ENCODE measurements at regions not wholly inside any gene's neighbourhood (a gene's known extent, or its start where the extent isn't known, plus 50 kb on each side); places are given as distances from the start of the nearest gene placed in this dataset.

GRCh38 chr6:118367314-118367713, 180.8 kb upstream of the PLN start:
- H3K9me3 ChIP-seq (ENCODE audit: low read depth, low read length, poor library complexity, severe bottlenecking), result no peaks in the 10 kb centered on the region
- no peak for DNase-seq (ENCODE audit: low spot score)
- BruUV-seq (replicated peaks), result no TSS peak
- peaks cover 4% of the 10 kb centered on the region for H3K27me3 ChIP-seq (replicated peaks; ENCODE audit: insufficient read depth, low read depth, low read length, poor library complexity)
- no peak overlapping the region for H3K4me3 ChIP-seq (ENCODE audit: low read depth, low read length, poor library complexity, severe bottlenecking)
- TF ChIP-seq CTCF (conservative IDR thresholded peaks at IDR 0.05; ENCODE audit: low read depth, low read length), result no peak
- TF ChIP-seq EZH2 (IDR thresholded peaks at IDR 0.05; ENCODE audit: borderline replicate concordance, low read depth, low read length, poor library complexity, severe bottlenecking), result no peak
- no peaks in the 10 kb centered on the region for H3K4me1 ChIP-seq (ENCODE audit: insufficient read depth, low read length, poor library complexity, severe bottlenecking)
- no peaks in the 10 kb centered on the region for H3K36me3 ChIP-seq (ENCODE audit: insufficient read depth, low read length, poor library complexity, severe bottlenecking)
- intact Hi-C loops (cut with micrococcal nuclease; ENCODE audit: unreplicated experiment), result no loop called here
- CTCF ChIA-PET, result no interaction called here
- POLR2A ChIA-PET (ENCODE audit: low non-redundant PET), result no interaction called here
- H3K27ac ChIP-seq (ENCODE audit: low read depth, low read length, poor library complexity, severe bottlenecking), result no peak overlapping the region

GRCh38 chr6:118370722-118371121, 177.4 kb upstream of the PLN start:
- Histone ChIP-seq H3K4me1 (ENCODE audit: insufficient read depth, low read length, poor library complexity, severe bottlenecking) (no peaks in the 10 kb centered on the region), H3K27ac (ENCODE audit: low read depth, low read length, poor library complexity, severe bottlenecking) (no peak overlapping the region), H3K9me3 (ENCODE audit: low read depth, low read length, poor library complexity, severe bottlenecking) (no peaks in the 10 kb centered on the region), H3K4me3 (ENCODE audit: low read depth, low read length, poor library complexity, severe bottlenecking) (no peak overlapping the region), H3K27me3 (replicated peaks; ENCODE audit: insufficient read depth, low read depth, low read length, poor library complexity) (peaks cover 12% of the 10 kb centered on the region), H3K36me3 (ENCODE audit: insufficient read depth, low read length, poor library complexity, severe bottlenecking) (no peaks in the 10 kb centered on the region)
- DNase-seq (ENCODE audit: low spot score), result no peak
- intact Hi-C loops (cut with micrococcal nuclease; ENCODE audit: unreplicated experiment), result no loop called here
- TF ChIP-seq EZH2 (IDR thresholded peaks at IDR 0.05; ENCODE audit: borderline replicate concordance, low read depth, low read length, poor library complexity, severe bottlenecking) (no peak), CTCF (conservative IDR thresholded peaks at IDR 0.05; ENCODE audit: low read depth, low read length) (no peak)
- BruUV-seq (replicated peaks), result no TSS peak
- CTCF ChIA-PET, result no interaction called here
- POLR2A ChIA-PET (ENCODE audit: low non-redundant PET), result no interaction called here

DNA sequence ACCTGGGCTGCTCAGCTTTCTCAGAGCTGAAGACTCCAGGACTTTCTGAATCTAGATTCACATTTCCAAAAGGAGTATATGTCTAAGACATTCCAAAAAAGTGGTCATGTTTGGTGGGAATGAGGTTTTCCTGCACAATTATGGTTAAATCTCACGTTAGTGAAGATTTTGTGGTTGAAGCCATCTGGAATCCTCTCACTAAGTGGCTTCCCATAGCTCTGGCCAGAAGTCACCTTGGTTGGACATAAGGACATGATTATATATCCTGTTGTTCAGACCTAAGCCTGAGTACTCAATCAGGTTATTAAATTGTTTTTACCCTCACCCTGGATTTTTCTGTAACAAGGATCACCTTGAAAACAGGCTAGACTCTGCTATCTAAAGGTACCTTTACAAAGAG, 176.1 kb upstream of the PLN start:
- Histone ChIP-seq H3K27ac (ENCODE audit: low read depth, low read length, poor library complexity, severe bottlenecking) (no peak overlapping the region), H3K36me3 (ENCODE audit: insufficient read depth, low read length, poor library complexity, severe bottlenecking) (no peaks in the 10 kb centered on the region), H3K27me3 (replicated peaks; ENCODE audit: insufficient read depth, low read depth, low read length, poor library complexity) (peaks cover 12% of the 10 kb centered on the region), H3K4me3 (ENCODE audit: low read depth, low read length, poor library complexity, severe bottlenecking) (no peak overlapping the region), H3K4me1 (ENCODE audit: insufficient read depth, low read length, poor library complexity, severe bottlenecking) (no peaks in the 10 kb centered on the region), H3K9me3 (ENCODE audit: low read depth, low read length, poor library complexity, severe bottlenecking) (no peaks in the 10 kb centered on the region)
- DNase-seq (ENCODE audit: low spot score), result no peak
- intact Hi-C loops (cut with micrococcal nuclease; ENCODE audit: unreplicated experiment), result no loop called here
- ChIA-PET CTCF (no interaction called here), POLR2A (ENCODE audit: low non-redundant PET) (no interaction called here)
- TF ChIP-seq EZH2 (IDR thresholded peaks at IDR 0.05; ENCODE audit: borderline replicate concordance, low read depth, low read length, poor library complexity, severe bottlenecking), result no peak
- no TSS peak for BruUV-seq (replicated peaks)

GRCh38 chr6:118372413-118372812, 175.7 kb upstream of the PLN start:
- no TSS peak for BruUV-seq (replicated peaks)
- DNase-seq (ENCODE audit: low spot score), result no peak
- CTCF ChIA-PET, result no interaction called here

More at GRCh38 chr6:118372413-118372812, 175.7 kb upstream of the PLN start:
- Histone ChIP-seq H3K36me3 (ENCODE audit: insufficient read depth, low read length, poor library complexity, severe bottlenecking) (no peaks in the 10 kb centered on the region), H3K4me1 (ENCODE audit: insufficient read depth, low read length, poor library complexity, severe bottlenecking) (no peaks in the 10 kb centered on the region), H3K27me3 (replicated peaks; ENCODE audit: insufficient read depth, low read depth, low read length, poor library complexity) (peaks cover 12% of the 10 kb centered on the region), H3K4me3 (ENCODE audit: low read depth, low read length, poor library complexity, severe bottlenecking) (no peak overlapping the region), H3K9me3 (ENCODE audit: low read depth, low read length, poor library complexity, severe bottlenecking) (no peaks in the 10 kb centered on the region), H3K27ac (ENCODE audit: low read depth, low read length, poor library complexity, severe bottlenecking) (no peak overlapping the region)
- POLR2A ChIA-PET (ENCODE audit: low non-redundant PET), result no interaction called here
- intact Hi-C loops (cut with micrococcal nuclease; ENCODE audit: unreplicated experiment), result no loop called here
- TF ChIP-seq EZH2 (IDR thresholded peaks at IDR 0.05; ENCODE audit: borderline replicate concordance, low read depth, low read length, poor library complexity, severe bottlenecking) (no peak), CTCF (conservative IDR thresholded peaks at IDR 0.05; ENCODE audit: low read depth, low read length) (no peak)

All from A673 (cell line).